ENCODE measurements at regions not wholly inside any gene's neighbourhood (a gene's known extent, or its start where the extent isn't known, plus 50 kb on each side); places are given as distances from the start of the nearest gene placed in this dataset.

DNA sequence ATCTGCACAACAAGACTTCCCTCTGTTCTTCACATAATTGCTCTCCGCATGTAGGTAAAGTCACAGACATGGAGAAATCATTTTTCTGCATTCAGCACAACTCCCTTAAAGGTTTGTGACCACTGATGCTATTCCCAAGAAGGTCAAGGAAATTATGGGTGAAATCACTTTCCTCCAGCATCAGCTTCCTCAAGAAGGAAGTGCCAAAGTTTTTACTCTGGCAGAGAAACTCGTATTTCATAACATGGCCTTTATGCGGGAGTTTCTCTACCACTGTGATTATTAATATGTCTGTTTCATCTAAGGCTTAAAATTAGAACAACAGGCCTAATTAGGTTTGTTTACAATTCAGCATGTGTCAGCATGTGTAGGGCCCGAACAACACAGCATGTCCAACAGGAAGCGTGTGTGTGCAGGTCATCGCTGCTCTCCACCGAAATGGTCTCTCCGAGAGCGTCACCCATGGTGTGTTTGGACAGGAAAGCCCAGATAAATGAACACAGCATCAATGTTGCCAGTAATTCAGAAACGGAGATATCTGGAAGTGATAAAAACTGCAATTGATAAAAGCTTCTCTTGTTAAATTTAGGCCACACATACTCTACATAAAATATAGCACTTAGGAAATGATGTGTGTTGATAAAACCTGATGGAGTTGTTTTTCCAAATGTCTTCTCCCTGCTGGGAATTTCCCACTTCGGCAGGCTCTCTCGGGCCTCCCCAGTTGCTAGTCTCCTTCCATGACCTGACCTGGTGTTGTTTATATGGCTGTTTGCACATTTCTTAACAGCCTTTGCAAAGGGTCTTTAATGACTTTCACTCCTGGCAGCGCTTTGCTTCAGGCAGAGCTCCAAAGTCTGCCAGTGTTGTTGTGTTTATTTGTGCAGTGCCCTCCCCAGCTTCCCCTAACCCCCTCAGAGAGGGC is 265.1 kb upstream of the CEP162 start:
- no peaks in the 10 kb centered on the region for H3K27me3 ChIP-seq (ENCODE audit: control insufficient read depth, insufficient read depth, low read length)
- no peaks in the 10 kb centered on the region for H3K36me3 ChIP-seq (ENCODE audit: control insufficient read depth, insufficient read depth, low read length)
- H3K4me1 ChIP-seq (ENCODE audit: control insufficient read depth, insufficient read depth, low read length), result no peaks in the 10 kb centered on the region
- 52% methylated on average over 7 of the region's 13 CpGs for WGBS (ENCODE audit: insufficient coverage)
- peak overlapping the region; percentile 25 for H3K27ac ChIP-seq (ENCODE audit: low read depth, low read length)
- DNase-seq (ENCODE audit: low read depth in 4 of 6, low spot score in 6 of 6), result peak in 5 of 6 donors; percentile 4 to 52 (median 12)
- no peaks in the 10 kb centered on the region for H3K9me3 ChIP-seq (ENCODE audit: control insufficient read depth, insufficient read depth, low read length)
- no peak overlapping the region for H3K4me3 ChIP-seq (ENCODE audit: low read depth, low read length)

DNA sequence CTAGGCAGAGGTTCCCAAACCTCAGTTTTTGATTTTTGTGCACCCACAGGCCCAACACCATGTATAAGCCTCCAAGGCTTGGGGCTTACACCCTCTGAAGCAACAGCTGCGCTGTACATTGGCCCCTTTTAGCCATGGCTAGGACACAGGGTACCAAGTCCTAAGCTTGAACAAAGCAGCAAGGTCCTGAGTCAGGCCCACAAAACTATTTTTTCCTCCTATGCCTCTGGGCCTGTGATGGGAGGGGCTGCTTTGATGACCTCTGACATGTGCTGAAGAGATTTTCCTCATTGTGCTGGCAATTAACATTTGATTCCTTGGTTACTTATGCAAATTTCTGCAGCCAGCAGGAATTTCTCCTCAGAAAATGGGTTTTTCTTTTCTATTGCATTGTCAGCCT is 262.2 kb upstream of the CEP162 start:
- Histone ChIP-seq H3K9me3 (ENCODE audit: control insufficient read depth, insufficient read depth, low read length) (no peaks in the 10 kb centered on the region), H3K27me3 (ENCODE audit: control insufficient read depth, insufficient read depth, low read length) (no peaks in the 10 kb centered on the region), H3K36me3 (ENCODE audit: control insufficient read depth, insufficient read depth, low read length) (no peaks in the 10 kb centered on the region), H3K4me1 (ENCODE audit: control insufficient read depth, insufficient read depth, low read length) (no peaks in the 10 kb centered on the region), H3K27ac (ENCODE audit: low read depth, low read length) (no peak overlapping the region), H3K4me3 (ENCODE audit: low read depth, low read length) (no peak overlapping the region)
- 80% methylated on average over 1 of the region's 1 CpG for WGBS (ENCODE audit: insufficient coverage)
- DNase-seq (ENCODE audit: low read depth in 4 of 6, low spot score in 6 of 6), result no peak

DNA sequence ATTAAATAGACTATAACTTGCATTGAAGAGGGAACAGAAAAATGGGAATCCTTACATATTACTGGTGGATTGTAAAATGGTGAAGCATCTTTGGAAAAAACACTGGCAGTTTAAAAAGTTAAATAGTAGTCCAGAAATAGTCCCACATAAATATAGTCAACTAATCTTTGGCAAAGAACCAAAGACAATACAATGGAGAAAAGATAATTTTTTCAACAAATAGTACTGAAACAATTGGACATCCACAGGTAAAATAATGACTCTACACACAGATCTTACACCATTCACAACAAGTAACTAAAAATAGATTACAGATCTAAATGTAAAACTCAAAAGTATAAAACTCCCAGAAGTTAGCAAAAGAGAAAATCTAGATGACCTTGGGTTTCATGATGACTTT is 259.1 kb upstream of the CEP162 start:
- Histone ChIP-seq H3K27me3 (ENCODE audit: control insufficient read depth, insufficient read depth, low read length) (no peaks in the 10 kb centered on the region), H3K4me1 (ENCODE audit: control insufficient read depth, insufficient read depth, low read length) (no peaks in the 10 kb centered on the region), H3K27ac (ENCODE audit: low read depth, low read length) (no peak overlapping the region), H3K9me3 (ENCODE audit: control insufficient read depth, insufficient read depth, low read length) (peaks cover 1% of the 10 kb centered on the region), H3K4me3 (ENCODE audit: low read depth, low read length) (no peak overlapping the region), H3K36me3 (ENCODE audit: control insufficient read depth, insufficient read depth, low read length) (no peaks in the 10 kb centered on the region)
- no peak for DNase-seq (ENCODE audit: low read depth in 4 of 6, low spot score in 6 of 6)

DNA sequence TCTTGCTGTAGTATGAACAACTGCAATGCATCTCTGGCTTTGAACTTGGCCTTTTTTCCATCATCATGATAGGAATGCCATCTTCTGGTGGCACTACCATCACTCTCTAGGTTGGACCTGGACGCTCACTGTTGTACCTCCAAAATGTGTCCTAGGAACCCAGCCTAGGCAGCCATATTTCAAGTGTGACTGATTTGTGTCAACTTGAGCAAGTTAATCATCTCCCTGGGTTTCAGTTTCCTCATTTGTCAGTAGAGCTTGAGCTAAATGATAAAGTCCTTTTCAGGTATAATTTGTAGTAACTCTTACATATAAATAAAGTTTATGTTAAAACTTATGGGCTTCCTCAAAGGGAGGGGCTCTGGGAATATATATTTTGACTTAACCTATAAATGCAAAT is 241.7 kb upstream of the CEP162 start:
- WGBS (ENCODE audit: insufficient coverage), result 80% methylated on average over 1 of the region's 1 CpG
- Histone ChIP-seq H3K9me3 (ENCODE audit: control insufficient read depth, insufficient read depth, low read length) (no peaks in the 10 kb centered on the region), H3K4me3 (ENCODE audit: low read depth, low read length) (no peak overlapping the region), H3K27me3 (ENCODE audit: control insufficient read depth, insufficient read depth, low read length) (no peaks in the 10 kb centered on the region), H3K27ac (ENCODE audit: low read depth, low read length) (no peak overlapping the region), H3K36me3 (ENCODE audit: control insufficient read depth, insufficient read depth, low read length) (no peaks in the 10 kb centered on the region), H3K4me1 (ENCODE audit: control insufficient read depth, insufficient read depth, low read length) (no peaks in the 10 kb centered on the region)
- no peak for DNase-seq (ENCODE audit: low read depth in 4 of 6, low spot score in 6 of 6)

DNA sequence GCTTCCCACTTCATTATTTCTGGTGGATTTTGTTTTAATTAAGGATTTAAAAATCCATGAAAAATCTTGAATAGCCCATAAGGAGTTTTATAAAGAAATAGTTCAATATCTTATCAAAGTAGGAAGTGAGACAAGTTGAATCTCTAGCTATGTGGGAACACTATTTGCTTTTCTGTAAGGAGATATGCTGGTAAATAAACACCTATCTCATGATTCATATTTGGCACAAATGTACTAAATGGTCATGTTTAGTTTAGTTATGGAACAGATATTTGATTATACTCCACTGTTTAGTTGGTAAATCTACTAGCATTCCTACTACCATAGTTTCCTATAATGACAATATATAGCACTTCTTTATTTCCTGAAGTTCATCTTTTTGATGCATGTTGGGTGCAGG is 239.9 kb upstream of the CEP162 start:
- DNase-seq (ENCODE audit: low read depth in 4 of 6, low spot score in 6 of 6), result no peak
- Histone ChIP-seq H3K4me1 (ENCODE audit: control insufficient read depth, insufficient read depth, low read length) (no peaks in the 10 kb centered on the region), H3K4me3 (ENCODE audit: low read depth, low read length) (no peak overlapping the region), H3K36me3 (ENCODE audit: control insufficient read depth, insufficient read depth, low read length) (no peaks in the 10 kb centered on the region), H3K27me3 (ENCODE audit: control insufficient read depth, insufficient read depth, low read length) (no peaks in the 10 kb centered on the region), H3K27ac (ENCODE audit: low read depth, low read length) (no peak overlapping the region), H3K9me3 (ENCODE audit: control insufficient read depth, insufficient read depth, low read length) (no peaks in the 10 kb centered on the region)

DNA sequence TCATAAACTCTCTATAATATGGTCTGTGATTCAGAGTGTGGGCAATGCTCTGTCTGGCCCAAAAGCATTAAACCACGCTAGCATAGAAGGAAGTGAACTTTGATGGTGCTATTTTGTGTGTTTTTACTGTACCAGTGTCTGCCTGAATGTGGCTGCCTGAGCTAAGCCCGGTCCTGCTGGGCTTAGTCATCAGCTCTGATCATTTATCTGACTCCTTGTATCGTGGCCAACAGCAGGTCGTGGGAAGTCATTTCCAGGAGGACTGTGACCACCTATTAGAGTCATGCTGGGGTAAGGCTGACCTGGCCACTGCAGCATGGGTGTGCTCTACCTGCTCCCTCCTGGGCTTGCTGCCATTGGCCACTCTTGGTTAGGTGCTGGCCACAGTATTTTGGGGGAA is 239.1 kb upstream of the CEP162 start:
- Histone ChIP-seq H3K27me3 (ENCODE audit: control insufficient read depth, insufficient read depth, low read length) (no peaks in the 10 kb centered on the region), H3K4me1 (ENCODE audit: control insufficient read depth, insufficient read depth, low read length) (no peaks in the 10 kb centered on the region), H3K9me3 (ENCODE audit: control insufficient read depth, insufficient read depth, low read length) (no peaks in the 10 kb centered on the region), H3K4me3 (ENCODE audit: low read depth, low read length) (no peak overlapping the region), H3K27ac (ENCODE audit: low read depth, low read length) (no peak overlapping the region), H3K36me3 (ENCODE audit: control insufficient read depth, insufficient read depth, low read length) (no peaks in the 10 kb centered on the region)
- WGBS (ENCODE audit: insufficient coverage), result 59% methylated on average over 4 of the region's 4 CpGs
- DNase-seq (ENCODE audit: low read depth in 4 of 6, low spot score in 6 of 6), result no peak

DNA sequence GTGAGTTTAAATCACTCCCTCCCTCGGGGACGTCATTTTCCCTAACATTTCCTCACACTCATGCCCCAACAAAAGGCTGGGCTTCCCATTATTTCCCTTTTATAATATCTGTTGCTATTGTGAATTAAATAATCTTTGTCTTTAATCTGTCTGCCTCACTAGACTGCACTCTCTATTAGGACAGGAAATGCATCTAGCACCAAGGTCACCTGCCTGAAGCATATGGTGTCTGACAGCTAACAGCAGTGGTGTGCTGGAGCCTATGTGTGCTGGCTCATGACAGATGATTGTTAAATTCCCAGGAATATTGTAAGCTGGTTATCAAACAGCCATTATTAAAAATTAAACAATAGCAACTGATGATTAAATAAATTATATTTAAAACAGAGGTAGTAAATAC is 237.0 kb upstream of the CEP162 start:
- DNase-seq (ENCODE audit: low read depth in 4 of 6, low spot score in 6 of 6), result no peak
- WGBS (ENCODE audit: insufficient coverage), result no CpG with 5 or more reads among the region's 2 CpGs

DNA sequence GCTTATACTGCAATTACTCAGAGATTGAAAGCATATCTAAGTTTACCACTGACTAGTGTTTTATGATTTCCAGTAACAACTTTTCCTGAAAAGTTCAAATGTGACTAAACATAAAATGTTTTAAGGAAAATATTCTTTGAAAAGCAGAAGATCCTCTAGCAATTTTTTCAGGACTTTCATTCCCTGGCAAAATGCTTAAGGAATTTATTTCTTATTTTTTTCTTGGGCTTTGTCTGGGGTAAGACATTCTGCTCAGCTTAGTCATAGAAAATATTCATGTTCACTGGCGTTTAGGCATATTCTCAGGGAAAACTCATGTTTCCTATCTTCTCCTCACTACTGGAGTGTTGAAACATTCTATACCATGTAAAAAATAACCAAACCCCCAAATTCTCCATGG is 235.3 kb upstream of the CEP162 start:
- H3K9me3 ChIP-seq (ENCODE audit: control insufficient read depth, insufficient read depth, low read length), result no peaks in the 10 kb centered on the region
- H3K4me1 ChIP-seq (ENCODE audit: control insufficient read depth, insufficient read depth, low read length), result no peaks in the 10 kb centered on the region
- no peaks in the 10 kb centered on the region for H3K27me3 ChIP-seq (ENCODE audit: control insufficient read depth, insufficient read depth, low read length)
- DNase-seq (ENCODE audit: low read depth in 4 of 6, low spot score in 6 of 6), result no peak
- H3K27ac ChIP-seq (ENCODE audit: low read depth, low read length), result no peak overlapping the region
- 60% methylated on average over 1 of the region's 1 CpG for WGBS (ENCODE audit: insufficient coverage)
- H3K4me3 ChIP-seq (ENCODE audit: low read depth, low read length), result no peak overlapping the region
- no peaks in the 10 kb centered on the region for H3K36me3 ChIP-seq (ENCODE audit: control insufficient read depth, insufficient read depth, low read length)

More for the DNA sequence above, 237.0 kb upstream of the CEP162 start:
- H3K9me3 ChIP-seq (ENCODE audit: control insufficient read depth, insufficient read depth, low read length), result no peaks in the 10 kb centered on the region
- no peaks in the 10 kb centered on the region for H3K36me3 ChIP-seq (ENCODE audit: control insufficient read depth, insufficient read depth, low read length)
- no peak overlapping the region for H3K27ac ChIP-seq (ENCODE audit: low read depth, low read length)
- H3K4me1 ChIP-seq (ENCODE audit: control insufficient read depth, insufficient read depth, low read length), result no peaks in the 10 kb centered on the region
- no peaks in the 10 kb centered on the region for H3K27me3 ChIP-seq (ENCODE audit: control insufficient read depth, insufficient read depth, low read length)
- no peak overlapping the region for H3K4me3 ChIP-seq (ENCODE audit: low read depth, low read length)

DNA sequence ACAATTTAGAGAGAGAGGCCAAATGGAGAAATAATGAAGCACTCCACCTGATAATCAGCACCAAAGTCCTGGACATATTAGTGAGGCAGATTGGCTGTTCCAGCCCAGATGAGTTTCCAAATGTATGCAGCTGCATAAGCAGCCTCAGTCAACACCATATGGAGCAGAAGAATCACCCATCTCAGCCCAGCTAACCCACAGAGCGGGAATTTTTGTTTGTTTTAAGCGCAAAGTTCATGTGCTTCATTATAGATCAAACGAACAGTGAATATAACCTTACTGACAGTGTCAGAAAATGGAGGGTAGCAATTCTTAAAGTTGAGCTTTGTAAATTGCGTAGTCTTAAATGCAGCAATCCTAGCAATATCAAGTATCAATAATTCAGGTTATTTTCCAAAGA is 234.0 kb upstream of the CEP162 start:
- no peaks in the 10 kb centered on the region for H3K4me1 ChIP-seq (ENCODE audit: control insufficient read depth, insufficient read depth, low read length)
- no CpG with 5 or more reads among the region's 4 CpGs for WGBS (ENCODE audit: insufficient coverage)
- no peak for DNase-seq (ENCODE audit: low read depth in 4 of 6, low spot score in 6 of 6)
- no peaks in the 10 kb centered on the region for H3K36me3 ChIP-seq (ENCODE audit: control insufficient read depth, insufficient read depth, low read length)
- no peak overlapping the region for H3K4me3 ChIP-seq (ENCODE audit: low read depth, low read length)
- H3K9me3 ChIP-seq (ENCODE audit: control insufficient read depth, insufficient read depth, low read length), result no peaks in the 10 kb centered on the region
- no peak overlapping the region for H3K27ac ChIP-seq (ENCODE audit: low read depth, low read length)
- no peaks in the 10 kb centered on the region for H3K27me3 ChIP-seq (ENCODE audit: control insufficient read depth, insufficient read depth, low read length)

DNA sequence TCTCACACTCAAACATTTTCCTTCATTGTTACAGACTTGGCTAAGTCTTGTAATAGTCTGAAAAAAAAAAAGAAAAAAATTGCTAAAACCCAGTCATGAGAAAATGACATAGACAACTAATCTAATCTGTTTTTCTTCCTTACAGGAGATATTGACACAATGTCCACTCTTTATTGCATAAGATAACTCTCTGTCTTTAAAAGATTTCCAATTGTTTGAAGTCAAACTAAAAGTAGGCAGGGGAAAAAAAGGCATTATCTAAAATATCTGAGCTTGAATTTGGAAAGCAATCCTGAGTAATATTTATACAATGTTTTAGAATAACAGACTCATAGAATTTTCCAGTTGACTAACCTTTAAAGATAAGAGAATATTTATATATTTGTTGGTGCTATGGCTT is 233.0 kb upstream of the CEP162 start:
- Histone ChIP-seq H3K9me3 (ENCODE audit: control insufficient read depth, insufficient read depth, low read length) (no peaks in the 10 kb centered on the region), H3K27me3 (ENCODE audit: control insufficient read depth, insufficient read depth, low read length) (no peaks in the 10 kb centered on the region), H3K27ac (ENCODE audit: low read depth, low read length) (no peak overlapping the region), H3K36me3 (ENCODE audit: control insufficient read depth, insufficient read depth, low read length) (no peaks in the 10 kb centered on the region), H3K4me1 (ENCODE audit: control insufficient read depth, insufficient read depth, low read length) (no peaks in the 10 kb centered on the region), H3K4me3 (ENCODE audit: low read depth, low read length) (no peak overlapping the region)
- no peak for DNase-seq (ENCODE audit: low read depth in 4 of 6, low spot score in 6 of 6)

Data from spinal cord (tissue), 9 donors.